OCI-LY3 (cell line): ENCODE measurements at regions not wholly inside any gene's neighbourhood (a gene's known extent, or its start where the extent isn't known, plus 50 kb on each side); places are given as distances from the start of the nearest gene placed in this dataset.

ENCODE experiments used
- H2AFZ ChIP-seq: fragments of 200-600, 300-600 bp; shearing (Covaris generic); 2 replicates; pipeline ENCODE4 v1.6.0; 2014; ENCODE audit warnings: antibody characterized with exemption, low read depth, low read length
- H3K27ac ChIP-seq: fragments of 200-600, 300-600 bp; sonication (generic); 2 replicates; pipeline ENCODE4 v1.5.1; 2014; ENCODE audit warnings: mild to moderate bottlenecking, low read length, moderate library complexity, mixed read lengths
- H3K27me3 ChIP-seq: fragments of 200-600, 300-600 bp; sonication (generic); 2 replicates; pipeline ENCODE4 v1.6.1; 2014; ENCODE audit warnings: low read depth, low read length, mixed read lengths
- H3K36me3 ChIP-seq: fragments of 200-600, 300-600 bp; sonication (generic); replicated peaks from 2 replicates; pipeline ENCODE3; 2014; ENCODE audit warnings: low read depth, low read length, mixed read lengths
- H3K4me1 ChIP-seq: fragments of 300-600, 200-600 bp; sonication (generic); 2 replicates; pipeline ENCODE4 v1.6.1; 2014; ENCODE audit warnings: low read length, mixed read lengths
- H3K4me2 ChIP-seq: fragments of 200-600, 300-600 bp; sonication (generic); 2 replicates; pipeline ENCODE4 v1.6.1; 2014; ENCODE audit warnings: low read length, mixed read lengths
- H3K4me3 ChIP-seq: fragments of 300-600, 200-600 bp; sonication (generic); 2 replicates; pipeline ENCODE4 v1.5.1; 2014; ENCODE audit warnings: antibody characterized with exemption, mild to moderate bottlenecking, low read length, moderate library complexity
- H3K79me2 ChIP-seq: fragments of 300-600, 200-600 bp; shearing (Covaris generic); 2 replicates; pipeline ENCODE4 v1.6.1; 2014; ENCODE audit warnings: mild to moderate bottlenecking, low read length, mixed read lengths
- H3K9ac ChIP-seq: fragments of 300-600, 200-600 bp; shearing (Covaris generic); 2 replicates; pipeline ENCODE4 v1.6.0; 2014; ENCODE audit warnings: mild to moderate bottlenecking, low read length, moderate library complexity
- H3K9me3 ChIP-seq: fragments of 200-600, 300-600 bp; shearing (Covaris generic); 2 replicates; pipeline ENCODE4 v1.6.1; 2014; ENCODE audit warnings: low read length, mixed read lengths; ENCODE audit not compliant: insufficient read depth
- H4K20me1 ChIP-seq: fragments of 200-600, 300-600 bp; sonication (generic); 2 replicates; pipeline ENCODE4 v1.6.1; 2016; ENCODE audit warnings: low read length, mixed read lengths; ENCODE audit not compliant: insufficient read depth
- EZH2phosphoT487 ChIP-seq: fragments of 200-600 bp; shearing (Covaris generic); IDR thresholded peaks from 2 replicates; pipeline ENCODE4 v1.6.1; 2018; ENCODE audit warnings: antibody characterized with exemption, mixed run types, low read depth
- TF ChIP-seq, protein P1 (sequence below): fragments of 200-600, 300-600 bp; sonication (generic); IDR thresholded peaks from 2 replicates; pipeline ENCODE4 v1.5.1; 2014; ENCODE audit warnings: antibody characterized with exemption, low read length, low read depth

GRCh38 chr2:6072276-6072675, 380.1 kb downstream of the SOX11 start:
- H3K4me1 ChIP-seq = no peaks in the 10 kb centered on the region
- no peak overlapping the region for H3K9ac ChIP-seq
- H2AFZ ChIP-seq = no peak overlapping the region
- no peaks in the 10 kb centered on the region for H3K9me3 ChIP-seq
- no peak overlapping the region for H3K4me2 ChIP-seq
- H3K27me3 ChIP-seq = no peaks in the 10 kb centered on the region
- H4K20me1 ChIP-seq = no peaks in the 10 kb centered on the region
- H3K27ac ChIP-seq = no peak overlapping the region
- no peak overlapping the region for H3K4me3 ChIP-seq
- no peaks in the 10 kb centered on the region for H3K36me3 ChIP-seq
- no peak for TF ChIP-seq EZH2phosphoT487
- TF ChIP-seq, protein P1, sequence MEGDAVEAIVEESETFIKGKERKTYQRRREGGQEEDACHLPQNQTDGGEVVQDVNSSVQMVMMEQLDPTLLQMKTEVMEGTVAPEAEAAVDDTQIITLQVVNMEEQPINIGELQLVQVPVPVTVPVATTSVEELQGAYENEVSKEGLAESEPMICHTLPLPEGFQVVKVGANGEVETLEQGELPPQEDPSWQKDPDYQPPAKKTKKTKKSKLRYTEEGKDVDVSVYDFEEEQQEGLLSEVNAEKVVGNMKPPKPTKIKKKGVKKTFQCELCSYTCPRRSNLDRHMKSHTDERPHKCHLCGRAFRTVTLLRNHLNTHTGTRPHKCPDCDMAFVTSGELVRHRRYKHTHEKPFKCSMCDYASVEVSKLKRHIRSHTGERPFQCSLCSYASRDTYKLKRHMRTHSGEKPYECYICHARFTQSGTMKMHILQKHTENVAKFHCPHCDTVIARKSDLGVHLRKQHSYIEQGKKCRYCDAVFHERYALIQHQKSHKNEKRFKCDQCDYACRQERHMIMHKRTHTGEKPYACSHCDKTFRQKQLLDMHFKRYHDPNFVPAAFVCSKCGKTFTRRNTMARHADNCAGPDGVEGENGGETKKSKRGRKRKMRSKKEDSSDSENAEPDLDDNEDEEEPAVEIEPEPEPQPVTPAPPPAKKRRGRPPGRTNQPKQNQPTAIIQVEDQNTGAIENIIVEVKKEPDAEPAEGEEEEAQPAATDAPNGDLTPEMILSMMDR = no peak
- H3K79me2 ChIP-seq = no peaks in the 10 kb centered on the region

DNA sequence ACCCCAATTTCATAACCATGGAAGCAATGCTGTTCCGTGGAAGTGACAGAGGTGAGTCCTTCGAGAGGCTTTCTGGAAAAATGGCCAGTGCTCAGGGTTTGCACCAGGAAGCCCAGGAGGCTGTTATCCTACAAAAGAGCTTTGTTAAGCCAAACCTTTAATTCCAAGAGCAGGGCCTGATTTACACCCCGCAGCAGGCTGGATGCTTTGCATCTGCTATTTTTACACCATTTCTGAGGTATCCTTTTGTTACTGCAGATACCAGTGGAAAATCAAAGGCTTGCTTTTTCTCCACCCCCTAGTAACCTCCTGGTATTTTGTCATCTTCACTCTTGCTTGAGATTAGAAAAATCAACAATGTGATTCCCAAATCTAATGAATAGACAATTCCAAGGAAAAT, 380.6 kb downstream of the SOX11 start:
- Histone ChIP-seq H4K20me1 (no peaks in the 10 kb centered on the region), H3K27ac (no peak overlapping the region), H3K9me3 (no peaks in the 10 kb centered on the region), H3K79me2 (no peaks in the 10 kb centered on the region), H3K27me3 (no peaks in the 10 kb centered on the region), H3K4me2 (no peak overlapping the region), H3K36me3 (no peaks in the 10 kb centered on the region), H2AFZ (no peak overlapping the region), H3K4me1 (no peaks in the 10 kb centered on the region), H3K9ac (no peak overlapping the region), H3K4me3 (no peak overlapping the region)
- TF ChIP-seq, protein P1 = no peak
- no peak for TF ChIP-seq EZH2phosphoT487

DNA sequence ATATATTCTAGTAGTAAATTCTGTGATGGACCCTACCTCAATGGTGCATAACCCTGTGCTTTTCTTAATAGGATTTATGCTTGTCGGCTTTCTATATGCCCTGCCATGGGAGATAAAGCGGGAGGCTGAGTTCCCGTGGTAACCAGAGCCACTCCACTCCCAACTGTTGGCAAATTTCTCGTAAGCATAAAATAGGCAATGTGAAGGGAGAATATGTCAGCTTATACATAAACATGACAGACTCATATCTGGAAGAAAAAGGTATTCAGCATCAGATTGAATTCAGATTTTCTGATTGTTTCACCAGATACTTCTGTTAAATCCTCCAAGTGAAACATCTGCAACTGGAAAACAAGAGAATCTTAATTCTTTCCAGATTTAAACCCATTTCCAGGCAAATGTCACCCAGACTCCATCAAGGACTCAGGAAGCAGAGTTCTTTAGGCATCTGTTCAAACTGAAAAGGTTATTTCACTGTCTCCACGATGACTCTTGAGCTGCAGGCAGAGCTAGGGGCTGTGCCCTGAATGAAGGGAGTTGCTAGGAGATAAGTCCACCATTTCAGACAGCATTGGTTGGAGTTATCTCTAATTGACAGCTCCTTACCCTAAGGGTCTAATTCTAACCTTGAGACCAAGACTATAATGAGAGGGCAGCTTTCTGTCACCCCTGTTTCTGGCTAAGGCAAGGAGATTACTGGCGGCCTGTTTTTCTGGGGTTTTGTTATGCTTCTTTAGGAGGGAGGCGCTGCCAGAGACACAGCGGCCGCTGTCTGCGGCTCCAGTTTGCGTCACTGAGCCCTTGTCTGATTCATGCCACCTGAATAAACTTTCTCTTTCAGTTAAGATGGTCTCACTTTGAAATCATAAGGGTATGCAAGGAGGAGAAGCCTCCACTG, 381.3 kb downstream of the SOX11 start:
- TF ChIP-seq EZH2phosphoT487 = no peak
- TF ChIP-seq, protein P1 = no peak
- Histone ChIP-seq H3K27me3 (no peaks in the 10 kb centered on the region), H3K4me3 (no peak overlapping the region), H3K9ac (no peak overlapping the region), H3K4me1 (no peaks in the 10 kb centered on the region), H3K27ac (no peak overlapping the region), H4K20me1 (no peaks in the 10 kb centered on the region), H3K4me2 (no peak overlapping the region), H3K79me2 (no peaks in the 10 kb centered on the region), H2AFZ (no peak overlapping the region), H3K36me3 (no peaks in the 10 kb centered on the region), H3K9me3 (no peaks in the 10 kb centered on the region)

DNA sequence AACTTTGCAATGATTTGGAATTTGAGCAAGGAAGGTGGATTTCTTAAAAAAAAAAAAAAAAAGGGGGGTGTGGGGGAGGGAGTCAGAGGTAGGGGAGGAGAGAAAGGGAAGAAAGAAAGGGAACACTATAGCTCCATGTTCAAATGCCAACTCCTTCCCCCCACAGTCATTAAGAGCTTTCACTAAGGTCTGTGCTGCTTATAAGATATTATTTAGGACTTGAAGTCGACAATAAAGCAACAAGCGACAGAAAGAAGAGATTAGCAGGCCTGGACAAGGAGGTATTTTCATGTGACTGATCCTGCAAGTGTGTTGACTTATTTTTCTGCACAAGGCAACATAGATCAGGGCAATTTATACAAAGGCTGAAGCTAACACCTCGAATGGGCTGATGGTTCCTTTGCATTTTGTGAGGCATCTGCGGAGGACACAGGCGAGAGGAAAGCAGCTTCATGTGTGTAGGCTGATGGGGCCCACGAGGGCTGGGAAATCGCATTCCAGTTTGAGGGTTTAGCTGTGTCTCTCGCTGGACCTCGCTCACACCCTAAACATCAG, 382.0 kb downstream of the SOX11 start:
- TF ChIP-seq, protein P1 = no peak
- no peak for TF ChIP-seq EZH2phosphoT487
- no peak overlapping the region for H3K4me2 ChIP-seq
- no peaks in the 10 kb centered on the region for H3K27me3 ChIP-seq
- H4K20me1 ChIP-seq = no peaks in the 10 kb centered on the region
- no peaks in the 10 kb centered on the region for H3K79me2 ChIP-seq
- H3K9ac ChIP-seq = no peak overlapping the region
- H3K9me3 ChIP-seq = no peaks in the 10 kb centered on the region
- H2AFZ ChIP-seq = no peak overlapping the region
- no peak overlapping the region for H3K4me3 ChIP-seq
- H3K4me1 ChIP-seq = no peaks in the 10 kb centered on the region
- H3K36me3 ChIP-seq = no peaks in the 10 kb centered on the region
- no peak overlapping the region for H3K27ac ChIP-seq
